ENCODE measurements at regions not wholly inside any gene's neighbourhood (a gene's known extent, or its start where the extent isn't known, plus 50 kb on each side); places are given as distances from the start of the nearest gene placed in this dataset.

DNA sequence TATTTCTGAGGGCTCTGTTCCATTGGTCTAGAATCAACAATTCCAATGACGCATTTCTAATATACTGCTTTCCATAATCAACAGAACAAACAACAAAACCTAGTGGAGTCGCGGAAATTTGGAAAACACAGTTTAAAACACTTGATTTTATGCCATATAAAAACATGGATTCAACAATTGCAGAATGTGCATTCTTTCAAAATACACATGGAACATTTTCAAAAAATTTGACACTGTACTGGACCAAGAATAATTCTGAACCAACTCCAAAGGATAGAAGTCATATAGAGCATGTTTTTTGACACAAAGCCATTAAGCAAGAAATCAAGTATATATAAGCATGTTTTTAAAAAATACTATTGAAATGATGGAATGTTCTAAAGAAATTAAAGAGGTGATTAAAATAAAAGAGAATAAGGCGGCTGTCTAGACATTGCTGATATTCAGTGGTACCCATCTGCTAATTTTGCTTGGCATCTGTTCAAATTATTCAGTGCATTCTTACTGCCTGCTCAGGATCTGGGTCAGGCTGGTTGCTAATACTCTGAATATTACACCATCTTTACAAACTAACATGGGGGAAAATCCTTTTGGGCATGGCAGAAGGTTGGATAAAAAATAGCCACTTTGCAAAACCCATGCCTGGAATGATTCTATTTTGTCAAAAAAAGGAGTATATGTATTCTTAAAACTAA, 221.3 kb downstream of the NPR3 start:
- Mint-ChIP-seq H3K27ac (ENCODE audit: unreplicated experiment) (no peak overlapping the region), H3K36me3 (ENCODE audit: low read depth, unreplicated experiment) (no peaks in the 10 kb centered on the region), H3K4me1 (ENCODE audit: low read depth, unreplicated experiment) (no peaks in the 10 kb centered on the region), H3K27me3 (ENCODE audit: low read depth, unreplicated experiment) (no peaks in the 10 kb centered on the region), H3K4me3 (ENCODE audit: unreplicated experiment) (no peak overlapping the region), H3K9me3 (ENCODE audit: unreplicated experiment) (peaks cover 2% of the 10 kb centered on the region)
- Histone ChIP-seq H3K27me3 (ENCODE audit: insufficient read depth, low read length) (no peaks in the 10 kb centered on the region), H3K36me3 (ENCODE audit: insufficient read depth, low read length) (no peaks in the 10 kb centered on the region), H3K9ac (ENCODE audit: low read length) (no peak overlapping the region), H3K4me2 (ENCODE audit: low read length) (no peak overlapping the region), H4K20me1 (ENCODE audit: insufficient read depth, low read length) (no peaks in the 10 kb centered on the region), H3K9me3 (ENCODE audit: insufficient read depth, low read depth, low read length) (no peaks in the 10 kb centered on the region), H3K4me1 (ENCODE audit: insufficient read depth, low read length) (no peaks in the 10 kb centered on the region), H3K4me3 (ENCODE audit: insufficient read depth, low read depth, low read length) (no peak overlapping the region), H2AFZ (ENCODE audit: low read depth, low read length) (no peak overlapping the region), H3K27ac (ENCODE audit: low read depth, low read length) (no peak overlapping the region), H3K79me2 (ENCODE audit: insufficient read depth, low read length) (no peaks in the 10 kb centered on the region)
- no peak for DNase-seq (ENCODE audit: low read depth)
- no peak for FAIRE-seq
- no peak for TF ChIP-seq EZH2 (IDR thresholded peaks at IDR 0.05; ENCODE audit: insufficient read depth, low read length)
- TF ChIP-seq, protein P1, sequence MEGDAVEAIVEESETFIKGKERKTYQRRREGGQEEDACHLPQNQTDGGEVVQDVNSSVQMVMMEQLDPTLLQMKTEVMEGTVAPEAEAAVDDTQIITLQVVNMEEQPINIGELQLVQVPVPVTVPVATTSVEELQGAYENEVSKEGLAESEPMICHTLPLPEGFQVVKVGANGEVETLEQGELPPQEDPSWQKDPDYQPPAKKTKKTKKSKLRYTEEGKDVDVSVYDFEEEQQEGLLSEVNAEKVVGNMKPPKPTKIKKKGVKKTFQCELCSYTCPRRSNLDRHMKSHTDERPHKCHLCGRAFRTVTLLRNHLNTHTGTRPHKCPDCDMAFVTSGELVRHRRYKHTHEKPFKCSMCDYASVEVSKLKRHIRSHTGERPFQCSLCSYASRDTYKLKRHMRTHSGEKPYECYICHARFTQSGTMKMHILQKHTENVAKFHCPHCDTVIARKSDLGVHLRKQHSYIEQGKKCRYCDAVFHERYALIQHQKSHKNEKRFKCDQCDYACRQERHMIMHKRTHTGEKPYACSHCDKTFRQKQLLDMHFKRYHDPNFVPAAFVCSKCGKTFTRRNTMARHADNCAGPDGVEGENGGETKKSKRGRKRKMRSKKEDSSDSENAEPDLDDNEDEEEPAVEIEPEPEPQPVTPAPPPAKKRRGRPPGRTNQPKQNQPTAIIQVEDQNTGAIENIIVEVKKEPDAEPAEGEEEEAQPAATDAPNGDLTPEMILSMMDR (IDR thresholded peaks at IDR 0.05; ENCODE audit: insufficient read depth, low read depth, low read length): no peak

DNA sequence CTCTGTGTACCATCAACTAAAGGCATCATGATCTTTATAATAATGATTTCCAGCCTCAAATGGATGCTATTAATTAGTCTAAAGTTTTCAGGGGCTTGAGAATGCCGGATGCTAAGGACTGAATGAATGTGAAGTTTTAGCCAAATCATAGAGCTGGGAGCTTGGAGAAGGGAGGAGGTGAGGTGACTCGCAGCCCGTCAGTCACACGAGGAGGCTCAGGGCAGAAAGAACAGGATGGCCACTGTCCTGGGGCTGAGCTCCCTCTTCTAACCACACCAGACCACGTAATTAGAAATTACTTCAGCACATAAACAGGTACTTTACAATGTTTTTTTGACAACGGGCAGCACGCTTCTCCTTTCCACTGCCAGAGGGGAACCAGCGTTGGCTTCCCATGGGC, 222.6 kb downstream of the NPR3 start:
- no peaks in the 10 kb centered on the region for H3K27me3 Mint-ChIP-seq (ENCODE audit: low read depth, unreplicated experiment)
- no peak overlapping the region for H3K27ac Mint-ChIP-seq (ENCODE audit: unreplicated experiment)
- no peak for FAIRE-seq

GRCh38 chr5:32934529-32934928, 223.4 kb downstream of the NPR3 start:
- Histone ChIP-seq H3K27ac (ENCODE audit: low read depth, low read length) (no peak overlapping the region), H3K36me3 (ENCODE audit: insufficient read depth, low read length) (no peaks in the 10 kb centered on the region), H3K4me1 (ENCODE audit: insufficient read depth, low read length) (no peaks in the 10 kb centered on the region), H3K9me3 (ENCODE audit: insufficient read depth, low read depth, low read length) (no peaks in the 10 kb centered on the region), H3K9ac (ENCODE audit: low read length) (no peak overlapping the region), H4K20me1 (ENCODE audit: insufficient read depth, low read length) (no peaks in the 10 kb centered on the region), H3K27me3 (ENCODE audit: insufficient read depth, low read length) (no peaks in the 10 kb centered on the region), H3K4me3 (ENCODE audit: insufficient read depth, low read depth, low read length) (no peak overlapping the region), H3K79me2 (ENCODE audit: insufficient read depth, low read length) (no peaks in the 10 kb centered on the region), H2AFZ (ENCODE audit: low read depth, low read length) (no peak overlapping the region), H3K4me2 (ENCODE audit: low read length) (no peak overlapping the region)
- H3K27ac Mint-ChIP-seq (ENCODE audit: unreplicated experiment): no peak overlapping the region
- H3K9me3 Mint-ChIP-seq (ENCODE audit: unreplicated experiment): peaks cover 2% of the 10 kb centered on the region
- no peaks in the 10 kb centered on the region for H3K27me3 Mint-ChIP-seq (ENCODE audit: low read depth, unreplicated experiment)
- H3K36me3 Mint-ChIP-seq (ENCODE audit: low read depth, unreplicated experiment): no peaks in the 10 kb centered on the region
- no peak overlapping the region for H3K4me3 Mint-ChIP-seq (ENCODE audit: unreplicated experiment)
- H3K4me1 Mint-ChIP-seq (ENCODE audit: low read depth, unreplicated experiment): no peaks in the 10 kb centered on the region
- TF ChIP-seq EZH2 (IDR thresholded peaks at IDR 0.05; ENCODE audit: insufficient read depth, low read length): no peak
- TF ChIP-seq, protein P1 (IDR thresholded peaks at IDR 0.05; ENCODE audit: insufficient read depth, low read depth, low read length): no peak
- DNase-seq (ENCODE audit: low read depth): no peak
- no peak for FAIRE-seq

More for the DNA sequence above, 222.6 kb downstream of the NPR3 start:
- no peaks in the 10 kb centered on the region for H3K36me3 ChIP-seq (ENCODE audit: insufficient read depth, low read length)
- DNase-seq (ENCODE audit: low read depth): no peak
- H3K4me3 ChIP-seq (ENCODE audit: insufficient read depth, low read depth, low read length): no peak overlapping the region
- TF ChIP-seq EZH2 (IDR thresholded peaks at IDR 0.05; ENCODE audit: insufficient read depth, low read length): no peak
- TF ChIP-seq, protein P1 (IDR thresholded peaks at IDR 0.05; ENCODE audit: insufficient read depth, low read depth, low read length): no peak
- no peaks in the 10 kb centered on the region for H3K9me3 ChIP-seq (ENCODE audit: insufficient read depth, low read depth, low read length)
- H3K9ac ChIP-seq (ENCODE audit: low read length): no peak overlapping the region
- H3K27me3 ChIP-seq (ENCODE audit: insufficient read depth, low read length): no peaks in the 10 kb centered on the region
- H3K36me3 Mint-ChIP-seq (ENCODE audit: low read depth, unreplicated experiment): no peaks in the 10 kb centered on the region
- no peak overlapping the region for H3K27ac ChIP-seq (ENCODE audit: low read depth, low read length)
- no peak overlapping the region for H2AFZ ChIP-seq (ENCODE audit: low read depth, low read length)
- no peaks in the 10 kb centered on the region for H4K20me1 ChIP-seq (ENCODE audit: insufficient read depth, low read length)
- no peak overlapping the region for H3K4me2 ChIP-seq (ENCODE audit: low read length)
- no peaks in the 10 kb centered on the region for H3K79me2 ChIP-seq (ENCODE audit: insufficient read depth, low read length)
- H3K4me3 Mint-ChIP-seq (ENCODE audit: unreplicated experiment): no peak overlapping the region
- H3K4me1 Mint-ChIP-seq (ENCODE audit: low read depth, unreplicated experiment): no peaks in the 10 kb centered on the region
- peaks cover 2% of the 10 kb centered on the region for H3K9me3 Mint-ChIP-seq (ENCODE audit: unreplicated experiment)
- H3K4me1 ChIP-seq (ENCODE audit: insufficient read depth, low read length): no peaks in the 10 kb centered on the region
